ENCODE measurements at regions not wholly inside any gene's neighbourhood (a gene's known extent, or its start where the extent isn't known, plus 50 kb on each side); places are given as distances from the start of the nearest gene placed in this dataset.
A peak's percentile ranks its signal among the peaks of the same experiment; 100 is the strongest.
"Not testable (repeated sequence)": the region's sequence is repeated elsewhere in the genome, so short reads cannot be mapped to it uniquely, and the experiment has no call there.

DNA sequence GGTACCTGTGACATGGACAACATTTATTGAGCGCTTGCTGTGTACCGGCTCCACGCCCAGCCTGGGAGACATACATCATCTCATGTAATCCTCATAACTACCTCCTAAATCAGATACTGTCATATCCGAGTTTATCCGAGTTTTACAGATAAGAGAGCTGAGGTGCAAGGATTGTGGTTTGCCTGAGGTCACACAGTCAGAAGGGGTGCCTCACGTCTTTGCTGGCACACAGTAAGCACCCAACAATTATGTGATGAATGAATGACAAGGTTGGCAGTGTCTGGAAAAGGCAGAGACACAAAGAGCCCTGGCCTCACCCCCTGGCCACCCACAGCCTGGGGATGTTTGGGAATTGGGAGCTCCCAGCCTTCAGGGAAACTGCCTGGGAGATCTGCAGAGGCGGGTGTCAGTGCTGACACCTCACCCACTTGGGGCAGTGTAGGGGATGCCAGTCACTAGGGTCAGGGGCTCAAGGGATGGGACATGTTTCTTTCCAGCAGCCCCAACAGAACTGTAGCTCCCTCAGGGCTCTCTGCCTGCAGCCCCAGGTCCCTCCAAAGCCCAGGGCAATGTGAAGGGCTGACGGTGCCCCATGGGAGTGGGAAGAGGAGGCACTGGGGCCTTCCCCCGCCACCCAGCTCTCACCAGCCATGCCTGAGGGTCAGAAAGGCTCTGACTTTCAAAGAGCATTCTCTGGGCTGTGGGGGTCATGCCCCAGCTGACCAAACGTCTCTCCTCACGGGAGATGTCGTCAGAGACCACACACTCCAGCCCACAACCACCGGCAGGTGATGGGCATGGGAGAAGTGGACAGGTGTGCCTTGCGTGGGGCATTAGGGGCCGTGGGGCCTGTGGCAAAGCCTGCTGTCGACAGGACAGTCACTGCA, 157.5 kb downstream of the ZFP36L2 start:
- no peak for DNase-seq

DNA sequence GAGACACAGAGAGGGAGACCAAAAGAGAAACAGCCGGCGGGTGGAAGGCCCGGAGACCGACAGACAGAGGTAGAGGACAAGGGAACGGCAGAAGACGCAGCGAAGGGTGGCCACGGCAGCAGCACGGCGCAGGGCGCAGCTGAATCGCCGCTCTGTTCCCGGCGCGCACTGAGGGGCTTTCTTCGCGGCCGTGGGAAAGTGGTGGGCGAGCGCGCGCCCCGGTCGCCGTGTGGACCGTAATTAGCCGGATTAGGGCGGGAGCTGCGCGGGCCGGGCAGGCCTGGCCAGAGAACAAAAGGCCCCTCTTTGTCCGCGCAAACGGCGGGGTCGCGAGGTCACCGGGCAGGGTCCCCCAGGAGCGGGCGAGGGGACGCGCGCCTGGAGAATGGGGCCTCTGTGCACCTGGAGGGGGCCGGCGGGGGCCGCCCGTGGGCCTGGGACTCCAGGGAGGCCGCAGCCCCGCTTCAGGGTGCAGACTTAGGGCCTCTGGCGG, 158.3 kb downstream of the ZFP36L2 start:
- no peak for DNase-seq

DNA sequence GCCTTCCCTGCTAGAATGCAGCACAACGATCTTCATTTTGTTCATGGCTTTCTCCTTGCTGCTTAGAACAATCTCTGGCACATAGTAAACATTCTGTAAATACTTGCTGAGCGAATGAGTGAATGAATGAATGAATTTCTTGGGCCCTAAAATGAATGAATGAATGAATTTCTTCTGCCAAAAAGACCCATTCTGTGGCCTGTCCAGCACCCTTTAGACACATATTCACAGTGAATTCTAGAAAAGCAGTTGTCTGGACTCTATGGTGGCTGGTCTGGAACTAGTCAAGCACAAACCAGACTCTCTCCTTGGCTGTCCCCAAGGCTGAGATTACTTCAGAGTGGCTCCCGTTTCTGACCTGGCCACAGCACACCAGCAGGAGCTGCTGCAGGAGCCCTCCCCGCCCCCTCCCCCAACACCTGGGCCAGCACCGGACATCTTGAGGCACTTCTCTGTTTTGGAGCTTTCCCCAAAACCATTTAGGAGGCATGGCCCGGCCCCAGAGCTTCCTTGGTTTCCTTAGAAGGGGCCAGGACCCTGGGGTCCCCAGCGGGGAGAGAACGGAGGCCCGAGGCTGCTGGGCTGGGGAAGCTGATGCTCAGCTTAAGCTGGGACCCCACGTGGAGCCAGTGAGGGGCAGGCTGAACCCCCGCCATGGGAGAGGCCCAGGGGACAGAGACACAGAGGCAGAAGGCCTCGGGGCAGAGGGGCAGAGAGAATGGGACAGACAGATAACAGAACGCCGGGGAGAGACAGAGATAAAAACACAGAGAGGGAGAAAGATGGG, 159.0 kb downstream of the ZFP36L2 start:
- no peak for DNase-seq

DNA sequence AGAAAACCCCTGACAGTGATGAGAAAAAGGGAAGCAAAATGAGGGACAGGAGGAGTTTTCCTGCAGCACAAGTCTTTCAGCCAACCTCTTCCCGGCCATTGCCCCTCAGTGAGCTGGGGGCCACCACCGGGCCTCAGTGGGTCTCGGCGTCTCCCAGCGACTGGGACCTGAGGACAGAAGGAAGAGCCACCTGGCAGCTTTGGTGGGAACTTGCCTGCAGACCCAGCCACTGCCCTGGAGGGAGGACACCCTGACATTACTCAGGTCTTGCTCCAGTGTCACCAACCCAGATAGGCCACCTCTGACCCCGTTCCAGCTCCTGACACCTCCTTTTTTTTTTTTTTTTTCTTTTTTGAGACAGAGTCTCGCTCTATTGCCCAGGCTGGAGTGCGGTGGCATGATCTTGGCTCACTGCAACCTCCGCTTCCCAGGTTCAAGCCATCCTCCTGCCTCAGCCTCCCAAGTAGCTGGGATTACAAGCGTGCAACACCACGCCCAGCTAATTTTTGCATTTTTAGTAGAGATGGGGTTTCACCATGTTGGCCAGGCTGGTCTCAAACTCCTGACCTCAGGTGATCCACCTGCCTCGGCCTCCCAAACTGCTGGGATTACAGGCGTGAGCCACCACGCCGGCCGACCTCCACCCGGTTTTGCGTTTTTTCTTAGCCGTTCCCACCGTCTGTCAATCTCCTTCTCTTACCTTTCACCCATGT, 159.7 kb downstream of the ZFP36L2 start:
- not testable (repeated sequence) for DNase-seq

DNA sequence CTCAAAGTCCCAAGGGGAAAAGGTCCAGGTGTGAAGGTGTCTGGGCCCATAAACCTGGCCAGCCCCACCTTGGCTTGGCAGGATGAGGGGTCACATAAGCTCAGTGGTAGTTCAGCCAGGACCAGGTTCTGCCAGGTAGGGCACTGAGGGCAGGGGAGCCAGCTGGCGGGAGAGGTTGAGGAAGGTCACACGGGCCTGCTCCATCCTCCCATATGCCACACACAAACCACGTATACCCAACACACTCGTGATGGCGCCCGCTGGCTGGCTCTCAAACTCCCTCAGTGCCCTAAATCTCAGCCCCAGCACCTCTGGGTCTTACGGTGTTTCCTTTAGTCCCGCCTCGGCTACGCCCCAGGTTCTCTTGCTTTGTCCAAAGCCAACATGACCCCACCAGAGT, 160.5 kb downstream of the ZFP36L2 start:
- DNase-seq: no peak

DNA sequence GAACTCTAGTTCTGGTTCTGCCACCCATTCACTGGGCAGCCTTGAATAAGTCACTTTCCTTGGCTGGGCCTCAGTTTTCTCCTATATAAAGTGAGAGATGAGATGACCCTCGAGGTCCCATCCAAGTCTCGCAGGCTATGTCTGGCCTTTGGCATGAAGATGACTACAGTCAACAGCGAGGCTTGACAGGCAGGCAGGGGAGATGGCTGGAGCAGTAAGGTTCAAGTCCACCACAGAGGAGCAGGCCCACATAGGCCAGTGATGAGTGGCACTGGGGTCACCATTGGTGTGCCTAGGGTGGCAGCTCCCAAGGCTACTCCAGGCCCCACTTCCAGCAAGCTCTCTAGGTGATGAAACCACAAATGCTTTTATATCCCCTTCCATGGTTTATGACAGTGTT, 161.4 kb downstream of the ZFP36L2 start:
- DNase-seq: no peak

DNA sequence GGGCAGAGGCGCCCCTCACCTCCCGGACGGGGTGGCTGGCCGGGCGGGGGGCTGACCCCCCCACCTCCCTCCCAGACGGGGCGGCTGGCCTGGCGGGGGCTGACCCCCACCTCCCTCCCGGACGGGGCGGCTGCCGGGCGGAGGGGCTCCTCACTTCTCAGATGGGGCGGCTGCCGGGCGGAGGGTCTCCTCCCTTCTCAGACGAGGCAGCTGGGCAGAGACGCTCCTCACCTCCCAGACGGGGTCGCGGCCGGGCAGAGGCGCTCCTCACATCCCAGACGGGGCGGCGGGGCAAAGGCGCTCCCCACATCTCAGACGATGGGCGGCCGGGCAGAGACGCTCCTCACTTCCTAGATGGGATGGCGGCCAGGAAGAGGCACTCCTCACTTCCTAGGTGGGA, 163.3 kb downstream of the ZFP36L2 start:
- not testable (repeated sequence) for DNase-seq

DNA sequence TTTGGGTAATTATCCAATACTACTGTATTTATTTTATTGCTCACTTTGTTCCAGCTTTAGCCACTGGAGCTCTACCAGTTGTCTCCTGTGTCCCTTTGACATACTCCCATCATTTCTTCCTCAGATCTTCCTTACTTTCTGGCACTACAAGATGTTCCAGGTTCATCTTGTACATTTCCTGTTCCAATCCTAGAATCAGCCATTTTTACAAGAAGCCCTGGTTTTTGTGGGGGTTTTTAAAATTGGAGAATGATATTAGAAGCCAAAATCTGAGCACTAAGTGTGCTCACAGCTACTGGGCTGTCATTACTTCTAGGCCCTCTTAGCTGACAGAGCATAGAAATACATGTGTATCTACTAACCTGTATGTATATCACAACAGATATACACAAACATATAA, 164.3 kb downstream of the ZFP36L2 start:
- no peak for DNase-seq

DNA sequence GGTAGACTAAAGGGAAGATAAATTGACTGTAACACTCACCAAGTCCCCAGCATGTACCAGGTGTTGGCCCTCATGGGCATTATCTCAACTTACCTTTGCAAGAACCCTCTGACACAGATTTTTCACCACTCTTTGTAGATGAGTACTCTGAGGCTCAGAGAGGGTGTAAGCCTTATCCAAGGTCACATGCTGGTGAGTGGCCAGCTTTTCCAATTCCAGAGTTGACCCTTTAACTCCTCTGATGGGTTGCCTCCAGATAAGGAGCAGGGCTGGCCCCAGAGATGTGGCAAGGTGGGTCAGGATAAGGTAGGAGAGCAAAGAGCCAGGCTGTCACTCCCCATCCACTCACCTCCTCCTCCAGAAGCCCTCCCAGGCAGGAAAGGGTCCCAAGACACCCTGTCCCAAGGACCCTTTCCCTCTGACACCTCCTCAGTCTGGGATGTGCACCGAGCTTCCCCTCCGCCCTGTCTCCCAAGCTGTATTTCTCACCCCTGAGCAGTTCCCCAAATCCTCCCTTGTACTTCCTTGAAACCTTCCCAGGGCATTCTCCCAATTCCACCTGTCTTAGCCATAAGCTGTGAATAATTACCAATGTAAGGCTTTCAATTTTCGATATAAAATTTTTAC, 165.9 kb downstream of the ZFP36L2 start:
- DNase-seq: no peak

DNA sequence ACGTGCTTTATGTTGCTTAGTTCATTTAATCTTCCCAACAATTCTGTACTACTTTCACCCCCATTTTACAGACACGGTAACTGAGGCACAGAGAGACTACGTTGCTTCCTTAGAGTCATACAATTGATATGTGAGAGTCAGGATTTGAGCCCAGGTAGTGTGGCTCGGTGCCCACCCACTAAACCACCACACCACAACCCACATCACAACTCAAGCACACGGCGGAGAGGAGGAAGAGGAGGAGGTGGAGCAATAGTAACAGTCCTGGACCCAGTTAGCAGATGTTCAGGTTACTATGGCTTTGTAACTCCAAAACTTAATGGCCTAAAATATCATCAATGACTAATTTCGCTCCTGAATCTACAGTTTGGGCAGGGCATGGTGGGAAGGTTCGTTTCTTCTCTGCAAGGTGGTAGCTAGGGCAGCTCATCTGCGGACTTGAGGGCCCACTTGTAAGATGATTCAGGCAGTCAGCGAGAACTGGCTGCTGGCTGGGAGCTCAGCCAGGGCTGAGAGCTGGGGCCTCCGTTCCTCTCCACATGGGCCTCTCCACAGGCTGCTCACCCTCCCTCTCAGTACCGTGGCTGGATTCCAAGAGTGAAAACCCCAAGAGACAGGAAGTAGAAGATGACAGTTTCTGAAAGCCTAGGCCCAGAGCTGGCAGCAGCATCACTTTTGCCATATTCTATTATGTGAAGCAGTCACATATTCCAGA, 167.1 kb downstream of the ZFP36L2 start:
- peak in 1 of 2 experiments; percentile 7 for DNase-seq

DNA sequence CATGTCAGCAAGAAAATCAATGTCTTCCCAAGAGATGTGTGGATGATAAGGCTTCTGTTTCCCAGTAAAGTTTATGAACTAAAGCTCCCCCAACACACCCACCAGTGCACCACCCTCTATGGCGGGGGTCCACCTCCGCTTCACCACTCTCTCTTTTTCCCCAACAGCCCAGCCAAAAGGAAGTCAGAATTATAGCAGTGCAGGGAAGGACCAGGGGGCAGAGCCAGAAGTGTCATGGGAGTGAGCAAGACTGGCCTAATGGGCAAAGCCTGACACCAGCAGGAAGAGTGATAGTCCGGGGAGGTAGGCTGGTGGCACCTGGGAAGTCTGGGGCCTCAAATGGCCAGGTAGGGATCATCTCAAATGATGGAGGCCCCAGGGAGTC, 167.7 kb downstream of the ZFP36L2 start:
- DNase-seq: no peak

DNA sequence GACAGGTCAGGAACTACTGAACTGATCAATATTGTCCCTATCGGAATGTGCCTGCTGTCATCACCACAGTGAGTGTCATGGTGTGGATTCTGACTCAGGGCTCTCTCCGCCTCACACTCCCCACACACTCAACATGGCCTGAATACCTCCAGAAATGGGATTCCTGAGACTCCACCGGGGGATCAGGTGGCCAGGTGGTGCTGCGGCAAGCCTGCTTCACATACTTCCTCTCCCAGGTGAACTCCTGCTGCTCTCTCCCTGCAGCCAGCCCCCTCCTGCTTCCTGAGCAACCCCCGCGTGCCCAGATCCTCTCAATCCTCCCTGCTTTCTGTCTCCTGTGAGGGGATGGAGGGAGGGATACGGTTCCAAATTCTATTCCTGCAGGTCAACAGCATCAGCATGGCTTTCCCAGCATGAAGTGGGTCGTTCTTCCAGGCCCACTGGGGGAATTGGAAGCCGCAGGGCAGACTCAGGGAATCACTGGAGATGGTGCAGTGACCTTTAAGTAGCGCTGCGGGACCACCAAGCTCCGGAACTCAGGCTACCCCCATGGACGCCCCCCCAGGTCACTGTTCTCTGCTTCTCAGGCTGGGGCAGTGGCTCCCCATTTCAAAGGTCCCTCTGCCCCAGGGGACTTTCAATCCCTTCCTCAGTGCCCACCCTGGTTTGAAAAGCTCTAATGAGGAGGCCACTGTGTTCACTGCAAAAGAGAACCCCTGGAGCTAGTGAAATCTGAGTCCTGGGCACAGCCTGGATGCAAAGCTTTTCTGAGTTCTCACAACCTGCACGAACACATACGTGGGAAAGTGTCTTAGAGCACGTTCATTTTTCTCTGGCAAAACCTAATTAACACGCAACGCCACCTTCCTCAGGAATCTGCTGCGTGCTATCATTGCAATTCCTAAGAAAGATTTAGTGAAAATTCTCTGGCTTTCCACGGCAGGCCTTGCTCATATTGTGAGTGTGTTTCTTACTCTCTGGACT, 168.4 kb downstream of the ZFP36L2 start:
- DNase-seq: no peak

DNA sequence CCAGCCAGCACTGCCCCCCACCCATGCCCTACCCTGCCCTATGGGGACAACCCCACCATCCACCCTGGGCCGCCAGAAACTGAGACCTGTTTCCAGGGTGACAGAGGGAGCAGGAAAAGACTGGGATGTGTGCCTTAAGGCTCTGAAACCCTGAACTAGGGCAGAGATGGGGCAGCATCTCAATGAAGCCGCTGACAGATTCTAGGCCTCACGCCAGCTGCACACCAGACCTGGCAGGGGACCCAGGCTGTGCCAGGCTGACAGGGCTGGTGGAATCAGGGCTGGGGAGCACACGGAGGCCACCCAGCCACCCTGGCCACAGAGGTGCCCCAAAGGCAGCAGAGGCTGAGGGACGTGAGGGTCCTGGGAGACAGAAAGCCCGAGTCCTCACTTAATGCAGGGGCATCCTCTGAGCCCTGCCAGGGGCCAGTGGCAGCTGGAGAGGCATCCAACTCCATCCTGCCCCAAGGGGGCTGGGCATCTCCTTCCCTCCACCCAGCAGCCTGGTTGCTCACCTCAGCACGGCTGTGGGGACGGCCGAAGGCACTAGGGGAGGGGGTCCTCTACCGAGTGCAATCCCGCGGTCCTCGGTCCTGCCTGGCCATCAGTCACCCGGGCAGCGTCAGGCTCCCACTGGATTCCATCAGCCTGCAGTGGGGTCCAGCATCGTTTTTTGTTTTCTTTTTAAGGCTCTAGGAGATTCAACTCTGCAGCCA, 169.2 kb downstream of the ZFP36L2 start:
- DNase-seq: no peak

DNA sequence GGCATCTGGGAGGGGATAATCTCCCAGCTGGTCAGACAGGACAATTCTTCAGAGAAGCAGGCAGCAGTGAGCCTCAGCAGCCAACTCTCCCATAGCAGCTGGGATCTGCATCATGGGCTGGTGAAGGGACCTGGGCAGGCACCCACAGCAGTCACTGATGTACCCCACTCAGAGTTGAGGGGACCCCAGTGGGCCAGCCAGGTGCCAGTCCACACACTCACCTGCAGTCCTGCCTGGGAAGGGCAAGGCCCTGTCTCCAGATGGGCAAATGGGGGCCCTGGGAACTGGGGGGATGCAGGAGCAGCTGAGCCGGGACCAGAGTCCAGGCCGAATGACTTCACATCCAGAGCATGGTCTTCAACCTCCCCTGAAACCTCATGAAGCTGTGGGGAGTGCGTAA, 170.4 kb downstream of the ZFP36L2 start:
- no peak for DNase-seq

DNA sequence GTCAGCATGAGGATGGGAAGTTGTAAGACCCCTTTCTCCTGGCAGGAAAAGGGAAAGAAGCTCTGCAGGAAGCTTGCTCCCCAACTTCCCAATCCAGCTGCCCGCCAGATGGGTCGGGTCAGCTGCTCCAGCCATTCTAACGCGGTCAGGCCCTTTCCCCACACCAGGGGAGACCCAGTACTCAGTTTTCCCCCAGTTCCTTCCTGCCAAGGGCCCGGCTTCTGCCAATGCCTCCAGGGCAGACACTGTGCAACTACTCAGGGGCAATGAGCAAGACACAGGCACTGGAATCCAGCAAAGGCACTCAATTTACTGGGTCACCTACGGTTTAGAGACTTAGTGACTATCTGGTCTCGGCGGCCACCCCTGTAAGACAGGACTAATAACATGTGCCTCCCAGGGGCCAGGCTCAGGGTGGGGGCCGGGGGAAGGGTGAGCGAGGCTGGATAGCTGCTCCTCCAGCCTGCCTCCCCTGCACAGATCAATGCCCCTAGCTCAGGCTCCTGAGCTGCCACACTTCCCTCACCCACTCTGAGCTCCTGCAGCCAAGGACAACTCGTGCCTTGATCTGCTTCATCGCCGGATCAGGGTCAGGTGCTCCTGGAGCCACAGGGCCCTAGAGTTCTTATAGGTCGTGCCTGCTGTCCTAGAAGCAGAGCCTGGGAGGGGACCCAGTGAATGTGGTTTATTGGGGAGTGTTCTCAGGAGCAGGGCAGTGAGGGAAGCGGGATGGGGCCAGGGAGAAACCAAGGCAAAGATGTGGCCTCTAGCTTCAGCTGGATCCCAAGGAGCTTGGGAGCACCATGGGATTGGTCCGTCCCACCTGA, 171.1 kb downstream of the ZFP36L2 start:
- DNase-seq: no peak

DNA sequence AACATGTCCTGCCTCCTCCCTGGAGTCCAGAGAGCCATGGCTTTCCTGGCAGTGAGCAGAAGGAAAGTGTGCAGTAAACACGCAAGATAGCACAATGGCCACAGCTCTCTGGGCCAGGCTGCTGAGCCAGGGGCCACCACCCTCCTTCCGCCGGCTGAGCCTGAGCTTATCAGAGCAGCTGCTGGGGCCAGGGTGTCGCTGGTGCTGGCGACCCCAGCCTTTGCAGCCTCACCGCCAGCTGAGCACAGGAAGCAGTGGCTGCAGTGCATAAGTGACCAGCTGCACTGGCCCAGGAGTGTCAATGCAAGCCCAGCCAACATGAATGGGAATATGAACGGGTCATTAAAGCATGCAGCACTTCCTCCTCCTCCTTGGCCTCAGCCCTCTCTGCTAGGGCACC, 172.0 kb downstream of the ZFP36L2 start:
- no peak for DNase-seq

DNA sequence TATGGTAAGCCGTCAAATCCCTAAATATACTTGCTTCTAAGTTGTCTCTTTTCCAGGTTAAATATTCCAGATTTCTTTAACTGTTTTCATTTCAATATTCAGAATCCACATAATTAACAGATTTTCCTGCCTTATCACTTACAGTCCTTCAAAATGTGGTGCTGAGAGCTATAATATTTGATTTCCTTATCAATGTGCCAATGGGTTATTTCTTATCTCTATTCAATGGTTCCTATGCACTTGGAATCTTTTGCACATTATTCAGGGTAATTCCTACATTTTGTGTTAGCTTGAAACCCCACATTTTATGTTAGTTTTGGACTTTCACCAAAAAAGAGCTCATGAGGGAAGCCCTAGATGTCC, 173.5 kb downstream of the ZFP36L2 start:
- DNase-seq: no peak

DNA sequence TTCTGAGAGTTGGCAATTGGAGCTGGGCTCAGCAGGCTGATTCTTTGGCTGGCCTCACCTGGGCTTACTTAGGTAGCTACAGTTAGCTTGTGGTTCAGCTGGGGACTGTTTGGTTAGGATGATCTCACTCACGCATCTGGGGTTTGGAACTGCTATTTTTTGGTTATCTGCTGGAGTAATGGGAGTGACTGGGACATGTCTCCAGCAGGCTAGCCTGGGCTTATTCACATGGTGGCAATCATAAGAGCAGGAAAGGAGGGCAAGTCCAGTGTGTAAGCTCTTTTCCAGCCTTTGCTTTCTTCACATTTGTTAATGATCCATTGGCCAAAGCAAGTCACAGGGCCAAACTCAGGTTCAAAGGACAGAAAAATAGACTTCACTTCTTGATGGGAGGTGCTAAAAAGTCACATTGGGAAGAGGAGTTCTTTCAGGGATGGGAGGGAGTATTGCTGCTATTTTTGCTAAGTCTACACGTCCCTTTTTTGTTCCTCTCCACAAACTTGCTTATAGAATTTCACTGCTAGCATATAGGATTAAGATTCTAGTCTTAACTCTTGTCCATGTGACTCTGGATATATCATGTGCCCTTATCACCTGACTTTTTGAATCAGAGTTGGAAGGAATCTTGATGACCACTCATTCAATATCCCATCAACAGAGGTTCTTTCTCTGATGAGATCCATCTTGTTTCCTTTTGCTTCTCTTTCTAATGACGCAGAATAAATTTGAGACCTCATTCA, 174.0 kb downstream of the ZFP36L2 start:
- no peak for DNase-seq

DNA sequence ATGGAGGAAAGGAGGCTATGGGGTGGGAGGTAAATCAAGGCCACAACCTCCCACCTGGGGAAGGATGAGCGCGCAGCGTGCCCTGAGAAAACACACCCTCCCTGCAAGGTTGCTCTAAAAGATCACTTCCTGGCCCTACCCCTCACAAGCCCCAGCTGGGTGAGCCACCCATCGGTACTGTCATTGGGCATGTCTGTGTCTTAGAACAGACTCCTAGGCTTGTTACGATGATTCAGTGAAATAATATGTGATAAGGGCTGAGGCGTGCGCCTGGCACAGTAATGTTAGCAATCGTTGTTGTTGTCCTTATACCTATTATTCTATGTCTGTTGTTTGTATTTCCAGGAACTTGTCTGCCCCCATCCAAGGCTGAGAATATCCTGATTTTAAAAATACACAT, 175.1 kb downstream of the ZFP36L2 start:
- DNase-seq: no peak
